ENCODE measurements at regions not wholly inside any gene's neighbourhood (a gene's known extent, or its start where the extent isn't known, plus 50 kb on each side); places are given as distances from the start of the nearest gene placed in this dataset.

DNA sequence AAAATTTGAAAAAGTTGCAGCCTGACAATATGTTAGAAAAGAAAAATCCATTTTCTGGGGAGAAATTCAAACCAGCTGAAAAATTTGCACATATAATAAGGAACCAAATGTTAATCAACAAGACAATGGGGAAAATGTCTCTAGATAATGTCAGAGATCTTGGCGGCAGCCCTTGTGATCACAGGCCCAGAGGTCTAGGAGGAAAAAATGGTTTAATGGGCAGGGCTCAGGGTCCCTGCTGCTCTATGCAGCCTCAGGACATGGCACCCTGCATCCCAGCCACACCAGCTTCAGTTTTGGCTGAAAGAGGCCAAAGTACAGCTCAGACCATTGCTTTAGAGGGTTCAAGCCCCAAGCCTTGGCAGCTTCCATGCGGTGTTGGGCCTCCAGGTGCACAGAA is 701.9 kb downstream of the IGSF11 start:
- no peak for DNase-seq (ENCODE audit: low read depth)
- H3K4me3 ChIP-seq (ENCODE audit: control insufficient read depth, low read depth, low read length) = no peak overlapping the region
- TF ChIP-seq, protein P1, sequence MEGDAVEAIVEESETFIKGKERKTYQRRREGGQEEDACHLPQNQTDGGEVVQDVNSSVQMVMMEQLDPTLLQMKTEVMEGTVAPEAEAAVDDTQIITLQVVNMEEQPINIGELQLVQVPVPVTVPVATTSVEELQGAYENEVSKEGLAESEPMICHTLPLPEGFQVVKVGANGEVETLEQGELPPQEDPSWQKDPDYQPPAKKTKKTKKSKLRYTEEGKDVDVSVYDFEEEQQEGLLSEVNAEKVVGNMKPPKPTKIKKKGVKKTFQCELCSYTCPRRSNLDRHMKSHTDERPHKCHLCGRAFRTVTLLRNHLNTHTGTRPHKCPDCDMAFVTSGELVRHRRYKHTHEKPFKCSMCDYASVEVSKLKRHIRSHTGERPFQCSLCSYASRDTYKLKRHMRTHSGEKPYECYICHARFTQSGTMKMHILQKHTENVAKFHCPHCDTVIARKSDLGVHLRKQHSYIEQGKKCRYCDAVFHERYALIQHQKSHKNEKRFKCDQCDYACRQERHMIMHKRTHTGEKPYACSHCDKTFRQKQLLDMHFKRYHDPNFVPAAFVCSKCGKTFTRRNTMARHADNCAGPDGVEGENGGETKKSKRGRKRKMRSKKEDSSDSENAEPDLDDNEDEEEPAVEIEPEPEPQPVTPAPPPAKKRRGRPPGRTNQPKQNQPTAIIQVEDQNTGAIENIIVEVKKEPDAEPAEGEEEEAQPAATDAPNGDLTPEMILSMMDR (IDR thresholded peaks at IDR 0.05; ENCODE audit: control insufficient read depth, insufficient read depth, low read depth, low read length, missing control alignments) = no peak

DNA sequence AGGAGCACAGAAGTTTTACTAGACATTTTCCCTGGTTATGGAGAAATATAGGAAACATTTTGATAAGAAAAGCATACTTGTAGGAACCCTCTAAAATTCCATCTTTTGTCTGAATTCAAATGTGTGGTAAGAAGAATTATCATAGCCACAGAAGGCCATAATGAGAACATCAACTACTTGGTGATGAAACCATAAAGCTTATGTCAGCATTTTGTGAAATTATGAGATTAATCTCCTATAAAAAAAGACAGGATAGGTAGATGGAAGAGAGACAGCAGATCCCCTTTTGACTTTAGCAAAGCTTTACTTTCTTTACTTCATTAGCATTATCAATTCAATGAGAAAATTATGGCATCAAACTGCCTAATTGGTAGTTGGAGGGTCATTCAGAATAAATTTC is 697.0 kb downstream of the IGSF11 start:
- TF ChIP-seq, protein P1 (IDR thresholded peaks at IDR 0.05; ENCODE audit: control insufficient read depth, insufficient read depth, low read depth, low read length, missing control alignments) = no peak
- H3K4me3 ChIP-seq (ENCODE audit: control insufficient read depth, low read depth, low read length) = no peak overlapping the region
- no peak for DNase-seq (ENCODE audit: low read depth)

- H3K4me3 ChIP-seq (ENCODE audit: control insufficient read depth, low read depth, low read length) = no peak overlapping the region
- no peak for DNase-seq (ENCODE audit: low read depth)
- TF ChIP-seq, protein P1 (IDR thresholded peaks at IDR 0.05; ENCODE audit: control insufficient read depth, insufficient read depth, low read depth, low read length, missing control alignments) = no peak
Measured at GRCh38 chr3:118347396-118348168, 687.1 kb downstream of the IGSF11 start.

GRCh38 chr3:118348169-118348557 is 686.5 kb downstream of the IGSF11 start:
- TF ChIP-seq, protein P1 (IDR thresholded peaks at IDR 0.05; ENCODE audit: control insufficient read depth, insufficient read depth, low read depth, low read length, missing control alignments) = no peak
- H3K4me3 ChIP-seq (ENCODE audit: control insufficient read depth, low read depth, low read length) = no peak overlapping the region
- no peak for DNase-seq (ENCODE audit: low read depth)

DNA sequence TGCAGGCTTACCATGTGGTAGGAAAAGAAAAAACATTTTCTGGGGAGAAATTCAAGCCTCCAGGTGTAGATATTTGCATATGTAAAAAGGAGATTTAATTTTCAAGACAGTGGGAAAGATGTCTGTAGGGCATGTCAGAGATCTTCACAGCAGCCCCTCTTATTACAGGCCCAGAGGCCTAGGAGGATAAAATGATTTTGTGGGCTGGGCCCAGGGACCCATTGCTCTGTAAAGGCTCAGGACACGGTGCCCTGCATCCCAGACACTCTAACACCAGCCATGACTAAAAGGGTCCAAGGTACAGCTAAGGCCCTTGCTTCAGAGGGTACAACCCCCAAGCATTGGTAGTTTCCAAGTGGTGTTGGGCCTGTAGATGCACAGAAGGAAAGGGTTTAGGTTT is 680.1 kb downstream of the IGSF11 start:
- TF ChIP-seq, protein P1 (IDR thresholded peaks at IDR 0.05; ENCODE audit: control insufficient read depth, insufficient read depth, low read depth, low read length, missing control alignments) = no peak
- no peak for DNase-seq (ENCODE audit: low read depth)
- H3K4me3 ChIP-seq (ENCODE audit: control insufficient read depth, low read depth, low read length) = no peak overlapping the region

GRCh38 chr3:118369892-118370491 is 664.7 kb downstream of the IGSF11 start:
- no peak for DNase-seq (ENCODE audit: low read depth)
- H3K4me3 ChIP-seq (ENCODE audit: control insufficient read depth, low read depth, low read length) = no peak overlapping the region
- TF ChIP-seq, protein P1 (IDR thresholded peaks at IDR 0.05; ENCODE audit: control insufficient read depth, insufficient read depth, low read depth, low read length, missing control alignments) = no peak
